Calu3 (cell line): ENCODE measurements at regions not wholly inside any gene's neighbourhood (a gene's known extent, or its start where the extent isn't known, plus 50 kb on each side); places are given as distances from the start of the nearest gene placed in this dataset.

ENCODE experiments used
- BruUV-seq: library from RNA; stranded (reverse); fragments of 400-500 nt; replicated peaks from 2 replicates; lab custom pipeline; 2021; lab: Mats Ljungman, UMichigan
- CTCF ChIA-PET: fragments of 300-600 bp; sonication (Branson Sonifier 250); formaldehyde crosslinking; loops from one replicate; lab custom pipeline; 2022; ENCODE audit warnings: antibody characterized with exemption; lab: Charles Lee
- DNase-seq: peaks from one replicate; pipeline ENCODE4 v3.0.0; 2022
- H3K27ac Mint-ChIP-seq: one replicate; pipeline ENCODE4 v1.8.0; 2022; ENCODE audit warnings: mixed read lengths; ENCODE audit not compliant: unreplicated experiment
- H3K27me3 Mint-ChIP-seq: one replicate; pipeline ENCODE4 v1.8.0; 2022; ENCODE audit warnings: mixed read lengths; ENCODE audit not compliant: unreplicated experiment
- H3K36me3 Mint-ChIP-seq: one replicate; pipeline ENCODE4 v1.8.0; 2022; ENCODE audit warnings: mild to moderate bottlenecking, moderate library complexity, mixed read lengths; ENCODE audit not compliant: insufficient read depth, unreplicated experiment
- H3K4me1 Mint-ChIP-seq: one replicate; pipeline ENCODE4 v1.8.0; 2022; ENCODE audit warnings: mild to moderate bottlenecking, low read depth, mixed read lengths; ENCODE audit not compliant: unreplicated experiment
- H3K4me3 Mint-ChIP-seq: one replicate; pipeline ENCODE4 v1.8.0; 2022; ENCODE audit warnings: mild to moderate bottlenecking, low read depth, moderate library complexity, mixed read lengths; ENCODE audit not compliant: unreplicated experiment
- H3K9me3 Mint-ChIP-seq: one replicate; pipeline ENCODE4 v1.8.0; 2022; ENCODE audit warnings: low read depth, mixed read lengths; ENCODE audit not compliant: unreplicated experiment
- intact Hi-C: fragments of 100-400 bp; cut with micrococcal nuclease; formaldehyde crosslinking; loops from one replicate; pipeline ENCODE4 v1.10.0; 2022; ENCODE audit not compliant: unreplicated experiment
- TF ChIP-seq, protein P1 (sequence below): fragments of 200-600 bp; IDR thresholded peaks from one replicate; pipeline ENCODE4 v1.8.0; 2022; ENCODE audit warnings: antibody characterized with exemption; ENCODE audit not compliant: unreplicated experiment

GRCh38 chr4:24105327-24106038 is 215.6 kb upstream of the PPARGC1A start:
- H3K9me3 Mint-ChIP-seq, result peaks cover 3% of the 10 kb centered on the region
- H3K4me1 Mint-ChIP-seq, result peaks cover 19% of the 10 kb centered on the region
- no TSS peak for BruUV-seq
- no peaks in the 10 kb centered on the region for H3K27me3 Mint-ChIP-seq
- H3K27ac Mint-ChIP-seq, result no peak overlapping the region
- intact Hi-C loops, result no loop called here
- TF ChIP-seq, protein P1, sequence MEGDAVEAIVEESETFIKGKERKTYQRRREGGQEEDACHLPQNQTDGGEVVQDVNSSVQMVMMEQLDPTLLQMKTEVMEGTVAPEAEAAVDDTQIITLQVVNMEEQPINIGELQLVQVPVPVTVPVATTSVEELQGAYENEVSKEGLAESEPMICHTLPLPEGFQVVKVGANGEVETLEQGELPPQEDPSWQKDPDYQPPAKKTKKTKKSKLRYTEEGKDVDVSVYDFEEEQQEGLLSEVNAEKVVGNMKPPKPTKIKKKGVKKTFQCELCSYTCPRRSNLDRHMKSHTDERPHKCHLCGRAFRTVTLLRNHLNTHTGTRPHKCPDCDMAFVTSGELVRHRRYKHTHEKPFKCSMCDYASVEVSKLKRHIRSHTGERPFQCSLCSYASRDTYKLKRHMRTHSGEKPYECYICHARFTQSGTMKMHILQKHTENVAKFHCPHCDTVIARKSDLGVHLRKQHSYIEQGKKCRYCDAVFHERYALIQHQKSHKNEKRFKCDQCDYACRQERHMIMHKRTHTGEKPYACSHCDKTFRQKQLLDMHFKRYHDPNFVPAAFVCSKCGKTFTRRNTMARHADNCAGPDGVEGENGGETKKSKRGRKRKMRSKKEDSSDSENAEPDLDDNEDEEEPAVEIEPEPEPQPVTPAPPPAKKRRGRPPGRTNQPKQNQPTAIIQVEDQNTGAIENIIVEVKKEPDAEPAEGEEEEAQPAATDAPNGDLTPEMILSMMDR, result no peak
- H3K4me3 Mint-ChIP-seq, result no peak overlapping the region
- H3K36me3 Mint-ChIP-seq, result no peaks in the 10 kb centered on the region
- DNase-seq, result no peak
- CTCF ChIA-PET, result interaction anchor here (0.7 kb wide), 1 partner anchor 74 kb away, joined by 4 read pairs; no protein-coding TSS in a partner anchor

DNA sequence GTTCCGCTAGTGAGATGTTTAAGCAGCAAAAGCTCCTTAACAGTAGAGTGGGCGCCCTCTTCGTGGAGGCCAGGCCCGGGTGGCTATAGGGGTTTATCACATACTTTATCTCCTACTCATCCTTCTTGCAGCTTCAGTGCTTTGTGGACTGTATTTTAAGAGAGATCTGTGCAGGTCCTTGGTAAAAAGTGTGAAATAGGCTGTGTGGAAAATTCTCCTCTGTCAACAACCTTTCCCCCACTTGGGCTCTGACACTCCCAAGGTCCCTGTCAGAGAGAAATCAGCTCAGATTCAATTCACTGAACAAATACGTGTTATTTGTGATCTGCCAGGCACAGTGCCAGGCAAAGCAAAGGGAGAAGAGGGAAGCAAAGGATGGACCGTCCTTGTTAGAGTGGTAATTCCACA is 214.3 kb upstream of the PPARGC1A start:
- peaks cover 3% of the 10 kb centered on the region for H3K9me3 Mint-ChIP-seq
- intact Hi-C loops, result no loop called here
- TF ChIP-seq, protein P1, result no peak
- H3K27me3 Mint-ChIP-seq, result no peaks in the 10 kb centered on the region
- CTCF ChIA-PET, result no interaction called here
- H3K36me3 Mint-ChIP-seq, result no peaks in the 10 kb centered on the region
- H3K27ac Mint-ChIP-seq, result no peak overlapping the region
- H3K4me1 Mint-ChIP-seq, result peaks cover 19% of the 10 kb centered on the region
- DNase-seq, result no peak
- no peak overlapping the region for H3K4me3 Mint-ChIP-seq
- BruUV-seq, result no TSS peak

DNA sequence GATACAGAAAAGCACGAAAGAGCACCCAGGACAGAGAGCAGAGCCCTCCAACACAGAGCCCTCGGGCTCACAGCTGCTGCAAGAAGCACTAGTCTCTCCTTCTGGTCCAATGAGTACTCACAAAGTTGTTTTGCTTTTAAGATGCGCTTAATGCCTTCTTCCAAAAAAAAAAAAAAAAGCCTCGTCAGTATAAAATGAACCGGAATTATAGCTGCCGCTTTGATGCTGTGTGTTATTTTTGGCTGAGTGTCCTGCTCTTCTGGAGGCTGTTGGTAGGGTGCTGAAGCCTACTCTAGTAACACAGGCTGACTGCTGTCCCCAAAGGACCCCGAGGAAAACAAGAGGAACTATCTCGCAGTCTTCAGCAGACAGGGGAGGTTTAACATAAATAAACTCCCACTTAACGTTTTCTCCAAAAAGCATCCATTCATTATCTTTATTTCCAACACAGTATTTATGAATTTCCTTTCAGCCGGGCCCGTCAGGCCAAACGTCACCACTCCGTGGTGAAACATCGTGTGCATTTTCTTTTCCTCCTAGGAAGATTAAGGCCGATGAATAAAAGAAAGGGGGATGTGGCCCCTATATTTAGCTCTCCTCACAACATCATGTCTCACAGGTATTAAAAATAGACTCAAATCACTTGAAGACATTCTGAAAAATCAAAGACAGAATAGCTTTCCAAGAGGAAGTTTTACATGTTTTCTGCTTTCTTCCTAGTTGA is 213.7 kb upstream of the PPARGC1A start:
- no peak overlapping the region for H3K4me3 Mint-ChIP-seq

DNA sequence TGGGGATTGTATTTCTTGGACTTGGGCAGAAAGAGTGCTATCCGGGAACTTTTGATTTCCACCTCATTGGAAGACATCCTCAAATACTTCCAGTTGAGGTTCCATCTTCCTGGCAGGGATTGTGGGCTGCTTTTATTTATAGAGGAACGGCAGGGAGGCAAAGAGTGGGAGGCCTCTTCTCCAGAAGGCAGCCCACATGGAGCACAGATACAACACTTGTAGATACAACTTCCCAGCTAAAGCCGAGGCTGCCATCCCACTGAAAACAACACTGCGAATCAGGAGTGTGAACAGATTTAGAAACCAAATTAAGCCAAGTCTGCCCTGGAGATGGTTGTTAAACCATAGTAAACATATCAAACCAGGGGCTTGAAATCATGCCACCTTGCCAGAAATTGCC is 212.8 kb upstream of the PPARGC1A start:
- CTCF ChIA-PET, result no interaction called here
- TF ChIP-seq, protein P1, result no peak
- no peak overlapping the region for H3K4me3 Mint-ChIP-seq
- intact Hi-C loops, result no loop called here
- no peaks in the 10 kb centered on the region for H3K9me3 Mint-ChIP-seq
- peaks cover 19% of the 10 kb centered on the region for H3K4me1 Mint-ChIP-seq
- H3K36me3 Mint-ChIP-seq, result no peaks in the 10 kb centered on the region
- no TSS peak for BruUV-seq
- DNase-seq, result no peak
- H3K27me3 Mint-ChIP-seq, result no peaks in the 10 kb centered on the region
- H3K27ac Mint-ChIP-seq, result no peak overlapping the region

More for the DNA sequence above, 213.7 kb upstream of the PPARGC1A start:
- DNase-seq, result no peak
- CTCF ChIA-PET, result no interaction called here
- Mint-ChIP-seq H3K36me3 (no peaks in the 10 kb centered on the region), H3K27ac (no peak overlapping the region), H3K27me3 (no peaks in the 10 kb centered on the region), H3K9me3 (peaks cover 2% of the 10 kb centered on the region), H3K4me1 (peaks cover 19% of the 10 kb centered on the region)
- TF ChIP-seq, protein P1, result no peak
- intact Hi-C loops, result no loop called here
- BruUV-seq, result no TSS peak
